HEK293 (cell line): ENCODE measurements at regions not wholly inside any gene's neighbourhood (a gene's known extent, or its start where the extent isn't known, plus 50 kb on each side); places are given as distances from the start of the nearest gene placed in this dataset.

Experiments used
- BCL11B ChIP-seq: fragments of 450-650 bp; formaldehyde crosslinking; IDR thresholded peaks from 2 replicates; pipeline ENCODE4 v1.5.1; 2016; ENCODE audit warnings: low read depth, missing biosample characterization, missing genetic modification characterization
- FEZF1 ChIP-seq: fragments of 450-650 bp; formaldehyde crosslinking; IDR thresholded peaks from 2 replicates; pipeline ENCODE4 v1.5.1; 2016; ENCODE audit warnings: missing biosample characterization, missing genetic modification characterization
- GLI2 ChIP-seq: fragments of 450-650 bp; formaldehyde crosslinking; IDR thresholded peaks from 2 replicates; pipeline ENCODE4; 2017; ENCODE audit warnings: missing biosample characterization, missing genetic modification characterization, low read depth, borderline replicate concordance
- GLI4 ChIP-seq: fragments of 450-650 bp; formaldehyde crosslinking; IDR thresholded peaks from 2 replicates; pipeline ENCODE4 v1.5.1; 2016; ENCODE audit warnings: missing biosample characterization, missing genetic modification characterization
- HOXC10 ChIP-seq: sonication (generic); formaldehyde crosslinking; IDR thresholded peaks from 2 replicates; pipeline ENCODE4 v1.8.1; 2023; ENCODE audit warnings: mild to moderate bottlenecking, missing genetic modification reagents
- KLF1 ChIP-seq: fragments of 450-650 bp; formaldehyde crosslinking; IDR thresholded peaks from 2 replicates; pipeline ENCODE4 v1.5.1; 2016; ENCODE audit warnings: missing biosample characterization, missing genetic modification characterization
- KLF10 ChIP-seq: fragments of 450-650 bp; IDR thresholded peaks from 2 replicates; pipeline ENCODE4 v1.5.1; 2018; ENCODE audit warnings: missing biosample characterization, mild to moderate bottlenecking, missing genetic modification characterization
- OVOL3 ChIP-seq: fragments of 450-650 bp; formaldehyde crosslinking; IDR thresholded peaks from 2 replicates; pipeline ENCODE4 v1.5.1; 2016; ENCODE audit warnings: missing biosample characterization, missing genetic modification characterization
- RBAK ChIP-seq: fragments of 450-650 bp; formaldehyde crosslinking; IDR thresholded peaks from 2 replicates; pipeline ENCODE4 v1.5.1; 2016; ENCODE audit warnings: missing biosample characterization, missing genetic modification characterization
- ZBTB7A ChIP-seq: fragments of 450-650 bp; formaldehyde crosslinking; IDR thresholded peaks from 2 replicates; pipeline ENCODE4 v1.5.1; 2016; ENCODE audit warnings: low read depth, missing biosample characterization, missing genetic modification characterization
- ZNF132 ChIP-seq: fragments of 450-650 bp; formaldehyde crosslinking; IDR thresholded peaks from 2 replicates; pipeline ENCODE4 v1.5.1; 2017; ENCODE audit warnings: missing biosample characterization, missing genetic modification characterization, borderline replicate concordance
- ZNF133 ChIP-seq: fragments of 450-650 bp; formaldehyde crosslinking; IDR thresholded peaks from 2 replicates; pipeline ENCODE4 v1.5.1; 2016; ENCODE audit warnings: missing biosample characterization, missing genetic modification characterization
- ZNF175 ChIP-seq: fragments of 450-650 bp; formaldehyde crosslinking; IDR thresholded peaks from 2 replicates; pipeline ENCODE4 v1.5.1; 2016; ENCODE audit warnings: missing biosample characterization, missing genetic modification characterization
- ZNF184 ChIP-seq: fragments of 450-650 bp; IDR thresholded peaks from 2 replicates; pipeline ENCODE4 v1.5.1; 2018; ENCODE audit warnings: missing biosample characterization, mild to moderate bottlenecking, missing genetic modification characterization
- ZNF211 ChIP-seq: fragments of 450-650 bp; formaldehyde crosslinking; IDR thresholded peaks from 2 replicates; pipeline ENCODE4 v1.5.1; 2016; ENCODE audit warnings: low read depth, missing biosample characterization, missing genetic modification characterization
- ZNF23 ChIP-seq: fragments of 450-650 bp; formaldehyde crosslinking; IDR thresholded peaks from 2 replicates; pipeline ENCODE4 v1.5.1; 2016; ENCODE audit warnings: missing biosample characterization, missing genetic modification characterization, borderline replicate concordance
- ZNF239 ChIP-seq: fragments of 450-650 bp; formaldehyde crosslinking; IDR thresholded peaks from 2 replicates; pipeline ENCODE4 v1.5.1; 2016; ENCODE audit warnings: missing biosample characterization, missing genetic modification characterization
- ZNF24 ChIP-seq: fragments of 450-650 bp; formaldehyde crosslinking; IDR thresholded peaks from 2 replicates; pipeline ENCODE4 v1.5.1; 2016; ENCODE audit warnings: missing biosample characterization, missing genetic modification characterization
- ZNF248 ChIP-seq: fragments of 450-650 bp; formaldehyde crosslinking; IDR thresholded peaks from 2 replicates; pipeline ENCODE4 v1.5.1; 2017; ENCODE audit warnings: missing biosample characterization, missing genetic modification characterization
- ZNF302 ChIP-seq: fragments of 450-650 bp; formaldehyde crosslinking; IDR thresholded peaks from 2 replicates; pipeline ENCODE4 v1.5.1; 2016; ENCODE audit warnings: missing biosample characterization, missing genetic modification characterization, low read depth
- ZNF37A ChIP-seq: fragments of 450-650 bp; IDR thresholded peaks from 2 replicates; pipeline ENCODE4 v1.5.1; 2018; ENCODE audit warnings: missing biosample characterization, missing genetic modification characterization
- ZNF391 ChIP-seq: fragments of 450-650 bp; formaldehyde crosslinking; IDR thresholded peaks from 2 replicates; pipeline ENCODE4 v1.5.1; 2016; ENCODE audit warnings: low read depth, missing biosample characterization, missing genetic modification characterization, borderline replicate concordance
- ZNF416 ChIP-seq: fragments of 450-650 bp; formaldehyde crosslinking; IDR thresholded peaks from 2 replicates; pipeline ENCODE4 v1.5.1; 2016; ENCODE audit warnings: missing biosample characterization, missing genetic modification characterization
- ZNF473 ChIP-seq: fragments of 450-650 bp; formaldehyde crosslinking; IDR thresholded peaks from 2 replicates; pipeline ENCODE4 v1.5.1; 2017; ENCODE audit warnings: missing biosample characterization, missing genetic modification characterization
- ZNF529 ChIP-seq: fragments of 450-650 bp; formaldehyde crosslinking; IDR thresholded peaks from 2 replicates; pipeline ENCODE4 v1.5.1; 2017; ENCODE audit warnings: missing genetic modification characterization, missing biosample characterization; ENCODE audit not compliant: insufficient replicate concordance
- ZNF549 ChIP-seq: fragments of 450-650 bp; IDR thresholded peaks from 2 replicates; pipeline ENCODE4 v1.5.1; 2018; ENCODE audit warnings: missing biosample characterization, missing genetic modification characterization, mild to moderate bottlenecking, inconsistent platforms, moderate library complexity
- ZNF560 ChIP-seq: fragments of 450-650 bp; formaldehyde crosslinking; IDR thresholded peaks from 2 replicates; pipeline ENCODE4 v1.5.1; 2017; ENCODE audit warnings: missing biosample characterization, missing genetic modification characterization, borderline replicate concordance
- ZNF585B ChIP-seq: fragments of 450-650 bp; formaldehyde crosslinking; IDR thresholded peaks from 2 replicates; pipeline ENCODE4 v1.5.1; 2016; ENCODE audit warnings: missing biosample characterization, missing genetic modification characterization
- ZNF624 ChIP-seq: fragments of 450-650 bp; formaldehyde crosslinking; IDR thresholded peaks from 2 replicates; pipeline ENCODE4 v1.5.1; 2017; ENCODE audit warnings: missing biosample characterization, missing genetic modification characterization
- ZNF658 ChIP-seq: fragments of 450-650 bp; formaldehyde crosslinking; IDR thresholded peaks from 2 replicates; pipeline ENCODE4; 2016; ENCODE audit warnings: missing biosample characterization, missing genetic modification characterization
- ZNF664 ChIP-seq: fragments of 450-650 bp; formaldehyde crosslinking; IDR thresholded peaks from 2 replicates; pipeline ENCODE4 v1.5.1; 2016; ENCODE audit warnings: missing biosample characterization, missing genetic modification characterization
- ZNF670 ChIP-seq: fragments of 450-650 bp; formaldehyde crosslinking; IDR thresholded peaks from 2 replicates; pipeline ENCODE4 v1.5.1; 2016; ENCODE audit warnings: missing biosample characterization, missing genetic modification characterization, low read depth
- ZNF701 ChIP-seq: fragments of 450-650 bp; formaldehyde crosslinking; IDR thresholded peaks from 2 replicates; pipeline ENCODE4 v1.5.1; 2016; ENCODE audit warnings: missing biosample characterization, missing genetic modification characterization
- ZNF707 ChIP-seq: fragments of 450-650 bp; formaldehyde crosslinking; IDR thresholded peaks from 2 replicates; pipeline ENCODE4 v1.5.1; 2016; ENCODE audit warnings: missing biosample characterization, missing genetic modification characterization
- ZNF791 ChIP-seq: fragments of 450-650 bp; formaldehyde crosslinking; IDR thresholded peaks from 2 replicates; pipeline ENCODE4 v1.5.1; 2016; ENCODE audit warnings: missing biosample characterization, missing genetic modification characterization
- ZSCAN16 ChIP-seq: fragments of 450-650 bp; formaldehyde crosslinking; IDR thresholded peaks from 2 replicates; pipeline ENCODE4 v1.5.1; 2016; ENCODE audit warnings: missing biosample characterization, missing genetic modification characterization
- ZXDB ChIP-seq: fragments of 450-650 bp; formaldehyde crosslinking; IDR thresholded peaks from 2 replicates; pipeline ENCODE4 v1.5.1; 2016; ENCODE audit warnings: missing biosample characterization, missing genetic modification characterization
- TF ChIP-seq, protein P1 (sequence below): fragments of 450-650 bp; formaldehyde crosslinking; IDR thresholded peaks from 2 replicates; pipeline ENCODE4; 2016; ENCODE audit warnings: missing biosample characterization, missing genetic modification characterization
- TF ChIP-seq, protein P2 (sequence below): fragments of 450-650 bp; formaldehyde crosslinking; IDR thresholded peaks from 2 replicates; pipeline ENCODE4 v1.5.1; 2016; ENCODE audit warnings: missing biosample characterization, missing genetic modification characterization

DNA sequence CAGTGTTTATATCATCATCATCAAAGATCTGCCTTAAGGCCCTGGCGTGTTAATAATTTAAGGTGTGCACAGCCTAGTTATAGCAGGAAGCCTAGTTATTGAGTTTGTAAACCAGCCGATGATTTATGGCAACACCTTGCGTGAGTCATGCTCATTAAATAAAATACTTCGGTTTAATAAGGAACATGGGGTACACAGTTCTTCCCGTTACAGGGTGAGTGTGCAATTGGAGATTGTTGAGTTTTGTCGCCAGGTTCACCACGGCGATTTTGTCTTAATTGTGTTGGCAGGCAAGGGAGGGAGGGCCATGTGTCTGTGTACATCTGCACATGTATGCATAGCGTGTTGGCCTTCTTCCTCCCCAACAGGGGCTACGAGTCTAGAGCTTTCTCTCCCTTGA lies 104.0 kb downstream of the TFAP2A start (continued):
- TF ChIP-seq, protein P1, sequence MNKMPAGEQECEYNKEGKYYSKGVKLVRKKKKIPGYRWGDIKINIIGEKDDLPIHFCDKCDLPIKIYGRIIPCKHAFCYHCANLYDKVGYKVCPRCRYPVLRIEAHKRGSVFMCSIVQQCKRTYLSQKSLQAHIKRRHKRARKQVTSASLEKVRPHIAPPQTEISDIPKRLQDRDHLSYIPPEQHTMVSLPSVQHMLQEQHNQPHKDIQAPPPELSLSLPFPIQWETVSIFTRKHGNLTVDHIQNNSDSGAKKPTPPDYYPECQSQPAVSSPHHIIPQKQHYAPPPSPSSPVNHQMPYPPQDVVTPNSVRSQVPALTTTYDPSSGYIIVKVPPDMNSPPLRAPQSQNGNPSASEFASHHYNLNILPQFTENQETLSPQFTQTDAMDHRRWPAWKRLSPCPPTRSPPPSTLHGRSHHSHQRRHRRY (tag by site-specific recombination): no peak
- TF ChIP-seq HOXC10: no peak
- no peak for TF ChIP-seq ZNF302 (tag by site-specific recombination)
- no peak for TF ChIP-seq ZNF23 (tag by site-specific recombination)
- no peak for TF ChIP-seq ZNF670 (tag by site-specific recombination)
- TF ChIP-seq ZNF132 (tag by site-specific recombination): no peak
- no peak for TF ChIP-seq GLI4 (tag by site-specific recombination)
- TF ChIP-seq ZNF549: no peak
- no peak; the same call in 1 of the 2 replicates for TF ChIP-seq ZBTB7A (tag by site-specific recombination)
- no peak for TF ChIP-seq ZNF416 (tag by site-specific recombination)
- TF ChIP-seq, protein P2, sequence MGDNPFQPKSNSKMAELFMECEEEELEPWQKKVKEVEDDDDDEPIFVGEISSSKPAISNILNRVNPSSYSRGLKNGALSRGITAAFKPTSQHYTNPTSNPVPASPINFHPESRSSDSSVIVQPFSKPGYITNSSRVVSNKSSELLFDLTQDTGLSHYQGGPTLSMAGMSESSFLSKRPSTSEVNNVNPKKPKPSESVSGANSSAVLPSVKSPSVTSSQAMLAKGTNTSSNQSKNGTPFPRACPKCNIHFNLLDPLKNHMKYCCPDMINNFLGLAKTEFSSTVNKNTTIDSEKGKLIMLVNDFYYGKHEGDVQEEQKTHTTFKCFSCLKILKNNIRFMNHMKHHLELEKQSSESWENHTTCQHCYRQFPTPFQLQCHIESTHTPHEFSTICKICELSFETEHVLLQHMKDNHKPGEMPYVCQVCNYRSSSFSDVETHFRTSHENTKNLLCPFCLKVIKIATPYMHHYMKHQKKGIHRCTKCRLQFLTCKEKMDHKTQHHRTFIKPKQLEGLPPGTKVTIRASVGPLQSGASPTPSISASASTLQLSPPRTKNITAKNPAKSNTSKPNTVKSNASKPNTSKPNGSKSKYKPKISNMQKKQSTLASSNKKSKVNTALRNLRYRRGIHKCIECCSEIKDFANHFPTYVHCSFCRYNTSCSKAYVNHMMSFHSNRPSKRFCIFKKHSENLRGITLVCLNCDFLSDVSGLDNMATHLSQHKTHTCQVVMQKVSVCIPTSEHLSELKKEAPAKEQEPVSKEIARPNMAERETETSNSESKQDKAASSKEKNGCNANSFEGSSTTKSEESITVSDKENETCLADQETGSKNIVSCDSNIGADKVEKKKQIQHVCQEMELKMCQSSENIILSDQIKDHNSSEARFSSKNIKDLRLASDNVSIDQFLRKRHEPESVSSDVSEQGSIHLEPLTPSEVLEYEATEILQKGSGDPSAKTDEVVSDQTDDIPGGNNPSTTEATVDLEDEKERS (tag by site-specific recombination): no peak
- TF ChIP-seq ZNF664: peak; percentile 86
- TF ChIP-seq KLF10: no peak
- no peak for TF ChIP-seq ZNF658
- TF ChIP-seq ZNF239: no peak
- peak; percentile 62 for TF ChIP-seq ZXDB (tag by site-specific recombination)
- TF ChIP-seq ZNF133 (tag by site-specific recombination): no peak
- TF ChIP-seq ZNF248: no peak
- 0 out of 2 replicates have a peak, but pooled peaks have one; percentile 15 for TF ChIP-seq ZSCAN16 (tag by site-specific recombination)
- TF ChIP-seq ZNF391 (tag by site-specific recombination): peak; percentile 28; the same call in 1 of the 2 replicates
- no peak for TF ChIP-seq ZNF791 (tag by site-specific recombination)
- TF ChIP-seq ZNF24 (tag by site-specific recombination): peak; percentile 73; the same call in 1 of the 2 replicates
- TF ChIP-seq ZNF37A (tag by site-specific recombination): no peak
- TF ChIP-seq RBAK (tag by site-specific recombination): no peak
- no peak for TF ChIP-seq ZNF585B (tag by site-specific recombination)
- TF ChIP-seq ZNF211 (tag by site-specific recombination): no peak
- TF ChIP-seq FEZF1: peak; percentile 83
- TF ChIP-seq ZNF624 (tag by site-specific recombination): no peak
- no peak for TF ChIP-seq ZNF529
- TF ChIP-seq OVOL3 (tag by site-specific recombination): peak; percentile 83; the same call in 1 of the 2 replicates
- TF ChIP-seq ZNF701 (tag by site-specific recombination): no peak
- TF ChIP-seq GLI2: no peak
- TF ChIP-seq ZNF473 (tag by site-specific recombination): no peak
- TF ChIP-seq ZNF707 (tag by site-specific recombination): no peak
- TF ChIP-seq ZNF175: no peak
- TF ChIP-seq BCL11B (tag by site-specific recombination): peak; percentile 71; the same call in 1 of the 2 replicates
- TF ChIP-seq KLF1 (tag by site-specific recombination): no peak
- 0 out of 2 replicates have a peak, but pooled peaks have one; percentile 9 for TF ChIP-seq ZNF184
- TF ChIP-seq ZNF560 (tag by site-specific recombination): no peak
